HEK293T (cell line): ENCODE measurements at regions not wholly inside any gene's neighbourhood (a gene's known extent, or its start where the extent isn't known, plus 50 kb on each side); places are given as distances from the start of the nearest gene placed in this dataset.

Experiments used
- ARNT ChIP-seq: fragments of 450-650 bp; IDR thresholded peaks from 2 replicates; pipeline ENCODE4 v1.6.1; 2017; ENCODE audit warnings: mild to moderate bottlenecking
- BHLHE40 ChIP-seq: fragments of 450-650 bp; IDR thresholded peaks from 2 replicates; pipeline ENCODE4 v1.6.1; 2016; ENCODE audit warnings: mild to moderate bottlenecking, moderate library complexity, borderline replicate concordance
- CTBP1 ChIP-seq: fragments of 450-650 bp; IDR thresholded peaks from 2 replicates; pipeline ENCODE4 v1.6.1; 2016; ENCODE audit warnings: borderline replicate concordance
- ELF4 ChIP-seq: fragments of 450-650 bp; IDR thresholded peaks from 2 replicates; pipeline ENCODE4 v1.6.1; 2017; ENCODE audit warnings: antibody characterized with exemption
- FOXA1 ChIP-seq: fragments of 450-650 bp; IDR thresholded peaks from 2 replicates; pipeline ENCODE4 v1.6.1; 2016; ENCODE audit warnings: mild to moderate bottlenecking
- FOXM1 ChIP-seq: fragments of 450-650 bp; IDR thresholded peaks from 2 replicates; pipeline ENCODE4 v1.6.1; 2017; ENCODE audit warnings: mild to moderate bottlenecking, borderline replicate concordance
- HDGF ChIP-seq: fragments of 450-650 bp; IDR thresholded peaks from 2 replicates; pipeline ENCODE4 v1.6.1; 2017; ENCODE audit warnings: antibody characterized with exemption, borderline replicate concordance
- L3MBTL2 ChIP-seq: fragments of 450-650 bp; conservative IDR thresholded peaks from 2 replicates; pipeline ENCODE4 v1.6.1; 2016; ENCODE audit warnings: mild to moderate bottlenecking
- LEF1 ChIP-seq: fragments of 450-650 bp; IDR thresholded peaks from 2 replicates; pipeline ENCODE4 v1.6.1; 2017; ENCODE audit warnings: mild to moderate bottlenecking, borderline replicate concordance
- NFRKB ChIP-seq: fragments of 450-650 bp; IDR thresholded peaks from 2 replicates; pipeline ENCODE4 v1.6.1; 2016; ENCODE audit warnings: mild to moderate bottlenecking, moderate library complexity
- SP1 ChIP-seq: fragments of 450-650 bp; IDR thresholded peaks from 2 replicates; pipeline ENCODE4 v1.6.1; 2017
- SUZ12 ChIP-seq: fragments of 450-650 bp; IDR thresholded peaks from 2 replicates; pipeline ENCODE4 v1.6.1; 2016; ENCODE audit warnings: mild to moderate bottlenecking
- TARDBP ChIP-seq: fragments of 450-650 bp; IDR thresholded peaks from 2 replicates; pipeline ENCODE4 v1.6.1; 2016
- ZNF384 ChIP-seq: fragments of 450-650 bp; IDR thresholded peaks from 2 replicates; pipeline ENCODE4 v1.6.1; 2016

GRCh38 chr12:76649099-76649498 lies 89.5 kb upstream of the OSBPL8 start:
- TF ChIP-seq BHLHE40 (no peak), SP1 (no peak), L3MBTL2 (no peak), SUZ12 (no peak), ARNT (no peak), FOXM1 (no peak), NFRKB (no peak), ELF4 (no peak), ZNF384 (no peak), LEF1 (no peak), CTBP1 (no peak), FOXA1 (no peak), TARDBP (no peak), HDGF (no peak)
